Caco-2 (cell line): ENCODE measurements at regions not wholly inside any gene's neighbourhood (a gene's known extent, or its start where the extent isn't known, plus 50 kb on each side); places are given as distances from the start of the nearest gene placed in this dataset.

Experiments used
- BruUV-seq: library from RNA; stranded (reverse); fragments of 400-500 nt; replicated peaks from 2 replicates; lab custom pipeline; 2021; lab: Mats Ljungman, UMichigan
- CTCF ChIA-PET: fragments of 300-600 bp; sonication (Branson Sonifier 250); formaldehyde crosslinking; loops from one replicate; lab custom pipeline; 2022; ENCODE audit warnings: antibody characterized with exemption; lab: Charles Lee
- POLR2A ChIA-PET: fragments of 300-600 bp; sonication (Branson Sonifier 250); formaldehyde crosslinking; loops from one replicate; lab custom pipeline; 2022; ENCODE audit warnings: antibody characterized with exemption; lab: Charles Lee
- DNase-seq, 2 experiments: peaks; one replicate each; pipeline versions ENCODE4 v3.0.0 to v3.0.0-alpha.2; 2020 to 2022
- H3K27me3 ChIP-seq: replicated peaks from 2 replicates; pipeline ENCODE4 v1.6.0; 2011; ENCODE audit warnings: low read length; ENCODE audit not compliant: control insufficient read depth, insufficient read depth
- H3K36me3 ChIP-seq: 2 replicates; pipeline ENCODE4 v1.5.1; 2011; ENCODE audit warnings: low read length; ENCODE audit not compliant: control insufficient read depth, insufficient read depth
- H3K4me1 ChIP-seq: fragments of 250-450 bp; sonication (Bioruptor Pico); 2 replicates; pipeline ENCODE4 v1.5.1; 2020; ENCODE audit warnings: mild to moderate bottlenecking
- H3K4me3 ChIP-seq: 2 replicates; pipeline ENCODE4 v1.5.1; 2011; ENCODE audit warnings: low read depth, mild to moderate bottlenecking, control low read depth, low read length
- H3K9me3 ChIP-seq: fragments of 250-450 bp; sonication (Bioruptor Pico); 2 replicates; pipeline ENCODE4 v1.5.1; 2020; ENCODE audit warnings: mild to moderate bottlenecking, moderate library complexity
- H3K27ac Mint-ChIP-seq: one replicate; pipeline ENCODE4 v1.8.0; 2022; ENCODE audit warnings: mixed read lengths; ENCODE audit not compliant: unreplicated experiment
- H3K27me3 Mint-ChIP-seq: one replicate; pipeline ENCODE4 v1.8.0; 2022; ENCODE audit warnings: mixed read lengths; ENCODE audit not compliant: insufficient read depth, unreplicated experiment
- H3K36me3 Mint-ChIP-seq: one replicate; pipeline ENCODE4 v1.8.0; 2022; ENCODE audit warnings: mild to moderate bottlenecking, mixed read lengths; ENCODE audit not compliant: insufficient read depth, unreplicated experiment
- H3K4me1 Mint-ChIP-seq: one replicate; pipeline ENCODE4 v1.8.0; 2022; ENCODE audit warnings: low read depth, mixed read lengths; ENCODE audit not compliant: unreplicated experiment
- H3K4me3 Mint-ChIP-seq: one replicate; pipeline ENCODE4 v1.8.0; 2022; ENCODE audit warnings: mild to moderate bottlenecking, moderate library complexity, mixed read lengths; ENCODE audit not compliant: unreplicated experiment
- H3K9me3 Mint-ChIP-seq: one replicate; pipeline ENCODE4 v1.8.0; 2022; ENCODE audit warnings: mixed read lengths; ENCODE audit not compliant: unreplicated experiment
- intact Hi-C: fragments of 100-400 bp; cut with micrococcal nuclease; formaldehyde crosslinking; loops from one replicate; pipeline ENCODE4 v1.10.0; 2022; ENCODE audit not compliant: unreplicated experiment
- TF ChIP-seq, protein P1 (sequence below), 2 experiments: fragments of 200-600 bp in 1 of 2; IDR thresholded peaks; 1 replicate in 1 of 2; 2 replicates in 1 of 2; pipeline versions ENCODE4 v1.5.1 to v1.8.0; 2011 to 2022; ENCODE audit warnings: antibody characterized with exemption in 1 of 2, control low read depth in 1 of 2, inconsistent platforms in 1 of 2, low read depth in 1 of 2, low read length in 1 of 2, mild to moderate bottlenecking in 1 of 2, moderate library complexity in 1 of 2; ENCODE audit not compliant: insufficient read depth in 1 of 2, severe bottlenecking in 1 of 2, unreplicated experiment in 1 of 2

- DNase-seq: no peak
- ChIA-PET POLR2A (no interaction called here), CTCF (no interaction called here)
- no peaks in the 10 kb centered on the region for H3K4me1 Mint-ChIP-seq
- no peak overlapping the region for H3K4me3 ChIP-seq
- peaks cover 9% of the 10 kb centered on the region for H3K27me3 Mint-ChIP-seq
- peaks cover 10% of the 10 kb centered on the region for H3K9me3 Mint-ChIP-seq
- intact Hi-C loops: no loop called here
- TF ChIP-seq, protein P1, sequence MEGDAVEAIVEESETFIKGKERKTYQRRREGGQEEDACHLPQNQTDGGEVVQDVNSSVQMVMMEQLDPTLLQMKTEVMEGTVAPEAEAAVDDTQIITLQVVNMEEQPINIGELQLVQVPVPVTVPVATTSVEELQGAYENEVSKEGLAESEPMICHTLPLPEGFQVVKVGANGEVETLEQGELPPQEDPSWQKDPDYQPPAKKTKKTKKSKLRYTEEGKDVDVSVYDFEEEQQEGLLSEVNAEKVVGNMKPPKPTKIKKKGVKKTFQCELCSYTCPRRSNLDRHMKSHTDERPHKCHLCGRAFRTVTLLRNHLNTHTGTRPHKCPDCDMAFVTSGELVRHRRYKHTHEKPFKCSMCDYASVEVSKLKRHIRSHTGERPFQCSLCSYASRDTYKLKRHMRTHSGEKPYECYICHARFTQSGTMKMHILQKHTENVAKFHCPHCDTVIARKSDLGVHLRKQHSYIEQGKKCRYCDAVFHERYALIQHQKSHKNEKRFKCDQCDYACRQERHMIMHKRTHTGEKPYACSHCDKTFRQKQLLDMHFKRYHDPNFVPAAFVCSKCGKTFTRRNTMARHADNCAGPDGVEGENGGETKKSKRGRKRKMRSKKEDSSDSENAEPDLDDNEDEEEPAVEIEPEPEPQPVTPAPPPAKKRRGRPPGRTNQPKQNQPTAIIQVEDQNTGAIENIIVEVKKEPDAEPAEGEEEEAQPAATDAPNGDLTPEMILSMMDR (IDR thresholded peaks at IDR 0.05; ENCODE audit: insufficient read depth in 1 of 2, low read depth in 1 of 2, low read length in 1 of 2, severe bottlenecking in 1 of 2, unreplicated experiment in 1 of 2): no peak
- H3K9me3 ChIP-seq: no peaks in the 10 kb centered on the region
- no peaks in the 10 kb centered on the region for H3K36me3 ChIP-seq
- H3K4me3 Mint-ChIP-seq: no peak overlapping the region
- H3K27me3 ChIP-seq: no peaks in the 10 kb centered on the region; the same call in 1 of the 2 replicates
- H3K36me3 Mint-ChIP-seq: no peaks in the 10 kb centered on the region
- BruUV-seq: no TSS peak
- no peaks in the 10 kb centered on the region for H3K4me1 ChIP-seq
- H3K27ac Mint-ChIP-seq: no peak overlapping the region
Observed at GRCh38 chr14:66140213-66140918, 345.8 kb upstream of the CCDC196 start.

DNA sequence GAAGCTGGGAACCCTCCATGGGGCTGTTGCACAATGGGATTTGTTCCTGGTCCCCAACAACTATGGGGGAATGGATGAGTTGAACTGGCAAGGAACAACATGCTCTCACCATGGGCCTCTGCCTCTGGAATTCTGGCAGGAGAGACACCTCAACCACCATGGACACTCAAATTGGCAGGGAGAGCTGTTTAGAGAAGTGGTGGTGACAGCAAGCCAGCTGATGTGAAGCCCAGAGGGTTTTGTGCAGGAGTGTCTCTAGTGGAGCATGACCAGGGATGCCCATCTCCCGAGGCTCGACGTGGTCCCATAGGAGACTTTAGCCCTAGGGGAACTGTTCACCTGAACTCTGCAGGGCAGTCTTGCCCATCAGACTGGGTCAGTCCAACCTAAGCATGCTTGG lies 345.2 kb upstream of the CCDC196 start:
- Mint-ChIP-seq H3K4me1 (no peaks in the 10 kb centered on the region), H3K27ac (no peak overlapping the region), H3K27me3 (peaks cover 7% of the 10 kb centered on the region), H3K4me3 (no peak overlapping the region), H3K36me3 (no peaks in the 10 kb centered on the region), H3K9me3 (peaks cover 10% of the 10 kb centered on the region)
- ChIA-PET CTCF (no interaction called here), POLR2A (no interaction called here)
- intact Hi-C loops: no loop called here
- Histone ChIP-seq H3K9me3 (no peaks in the 10 kb centered on the region), H3K27me3 (no peaks in the 10 kb centered on the region; the same call in 1 of the 2 replicates), H3K4me3 (no peak overlapping the region), H3K4me1 (no peaks in the 10 kb centered on the region), H3K36me3 (no peaks in the 10 kb centered on the region)
- BruUV-seq: no TSS peak
- no peak for DNase-seq
- TF ChIP-seq, protein P1 (IDR thresholded peaks at IDR 0.05; ENCODE audit: insufficient read depth in 1 of 2, low read depth in 1 of 2, low read length in 1 of 2, severe bottlenecking in 1 of 2, unreplicated experiment in 1 of 2): no peak

DNA sequence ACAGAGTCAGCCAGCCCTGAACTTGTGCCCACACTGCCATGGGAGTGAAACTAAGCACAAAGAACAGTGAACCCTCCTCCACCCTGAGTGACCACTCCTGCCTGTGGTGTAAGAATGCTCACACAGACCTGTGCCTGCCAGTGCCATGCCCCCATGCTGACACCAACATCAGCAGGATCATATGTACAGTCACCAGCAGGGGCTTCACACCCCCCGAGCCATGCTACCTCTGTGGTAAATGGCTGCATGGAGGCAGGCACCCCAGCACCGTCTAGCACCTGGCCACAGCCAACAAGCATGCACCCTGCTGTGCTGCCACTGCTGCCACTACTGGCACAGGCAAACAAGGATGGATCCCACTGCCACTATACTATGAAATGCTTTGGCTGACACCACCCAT lies 344.4 kb upstream of the CCDC196 start:
- Mint-ChIP-seq H3K36me3 (no peaks in the 10 kb centered on the region), H3K4me1 (no peaks in the 10 kb centered on the region), H3K9me3 (peaks cover 10% of the 10 kb centered on the region), H3K4me3 (no peak overlapping the region), H3K27ac (no peak overlapping the region), H3K27me3 (peaks cover 7% of the 10 kb centered on the region)
- no peaks in the 10 kb centered on the region for H3K9me3 ChIP-seq
- POLR2A ChIA-PET: no interaction called here
- TF ChIP-seq, protein P1 (IDR thresholded peaks at IDR 0.05; ENCODE audit: insufficient read depth in 1 of 2, low read depth in 1 of 2, low read length in 1 of 2, severe bottlenecking in 1 of 2, unreplicated experiment in 1 of 2): no peak
- CTCF ChIA-PET: no interaction called here
- intact Hi-C loops: no loop called here
- DNase-seq: no peak
- no peaks in the 10 kb centered on the region; the same call in 1 of the 2 replicates for H3K27me3 ChIP-seq
- no peak overlapping the region for H3K4me3 ChIP-seq
- BruUV-seq: no TSS peak
- H3K36me3 ChIP-seq: no peaks in the 10 kb centered on the region
- H3K4me1 ChIP-seq: no peaks in the 10 kb centered on the region
